ENCODE measurements at regions not wholly inside any gene's neighbourhood (a gene's known extent, or its start where the extent isn't known, plus 50 kb on each side); places are given as distances from the start of the nearest gene placed in this dataset.

DNA sequence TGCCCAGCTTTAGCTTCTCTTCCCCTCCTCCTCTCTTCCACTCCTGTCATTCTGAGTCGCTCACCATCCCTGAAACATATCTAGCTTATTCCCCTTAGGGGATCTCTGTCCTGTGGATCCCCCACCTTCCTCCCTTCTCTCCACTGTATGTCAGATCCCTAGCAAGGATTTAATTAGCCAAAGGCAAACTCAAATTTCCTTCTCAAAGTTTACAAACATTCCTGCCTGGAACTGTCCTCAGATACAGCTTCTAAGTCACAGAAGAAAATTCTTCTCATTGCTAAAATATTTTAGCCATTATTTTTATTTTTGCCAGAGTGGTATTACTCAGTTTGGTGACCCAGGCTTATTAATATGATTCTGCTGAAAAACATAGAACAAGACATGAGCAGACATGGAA lies 315.3 kb downstream of the CYP26B1 start:
- Histone ChIP-seq H3K79me2 (ENCODE audit: low read depth) (no peaks in the 10 kb centered on the region), H2AFZ (no peak overlapping the region), H3K27me3 (ENCODE audit: insufficient read depth, low read depth) (no peaks in the 10 kb centered on the region), H3K9me3 (ENCODE audit: insufficient read depth, low read depth) (no peaks in the 10 kb centered on the region), H3K4me1 (replicated peaks; ENCODE audit: insufficient read depth) (no peaks in the 10 kb centered on the region), H3K27ac (no peak overlapping the region), H4K20me1 (ENCODE audit: insufficient read depth) (no peaks in the 10 kb centered on the region), H3K9me2 (ENCODE audit: insufficient read depth) (no peaks in the 10 kb centered on the region), H3K4me2 (no peak overlapping the region), H3K4me3 (no peak overlapping the region), H3K36me3 (ENCODE audit: low read depth) (no peaks in the 10 kb centered on the region), H3F3A (ENCODE audit: insufficient read depth, low read depth) (no peaks in the 10 kb centered on the region)
- BruUV-seq (replicated peaks) = no TSS peak
- intact Hi-C loops (cut with micrococcal nuclease; ENCODE audit: unreplicated experiment) = no loop called here
- ChIA-PET CTCF (interaction anchor here (0.6 kb wide), 1 partner anchor 69 kb away, joined by 4 read pairs; no protein-coding TSS in a partner anchor), POLR2A (ENCODE audit: unreplicated experiment) (no interaction called here)
- DNase-seq = no peak
- no peak for TF ChIP-seq CTCF (conservative IDR thresholded peaks at IDR 0.05)
- TF ChIP-seq EZH2 (IDR thresholded peaks at IDR 0.05; ENCODE audit: low read depth) = no peak

- BruUV-seq (replicated peaks) = no TSS peak
- TF ChIP-seq CTCF (conservative IDR thresholded peaks at IDR 0.05) (no peak), EZH2 (IDR thresholded peaks at IDR 0.05; ENCODE audit: low read depth) (no peak)
- Histone ChIP-seq H4K20me1 (ENCODE audit: insufficient read depth) (no peaks in the 10 kb centered on the region), H3K4me3 (no peak overlapping the region), H3K4me1 (replicated peaks; ENCODE audit: insufficient read depth) (no peaks in the 10 kb centered on the region), H3K36me3 (ENCODE audit: low read depth) (no peaks in the 10 kb centered on the region), H2AFZ (no peak overlapping the region), H3K4me2 (no peak overlapping the region), H3F3A (ENCODE audit: insufficient read depth, low read depth) (no peaks in the 10 kb centered on the region), H3K27ac (no peak overlapping the region), H3K79me2 (ENCODE audit: low read depth) (no peaks in the 10 kb centered on the region), H3K9me3 (ENCODE audit: insufficient read depth, low read depth) (no peaks in the 10 kb centered on the region), H3K9me2 (ENCODE audit: insufficient read depth) (no peaks in the 10 kb centered on the region), H3K27me3 (ENCODE audit: insufficient read depth, low read depth) (no peaks in the 10 kb centered on the region)
- intact Hi-C loops (cut with micrococcal nuclease; ENCODE audit: unreplicated experiment) = no loop called here
- DNase-seq = peak in 1 of 2 experiments; percentile 44
- ChIA-PET CTCF (no interaction called here), POLR2A (ENCODE audit: unreplicated experiment) (no interaction called here)
Observed at GRCh38 chr2:71831193-71831577, 316.5 kb downstream of the CYP26B1 start.

- H3K27me3 ChIP-seq (ENCODE audit: insufficient read depth, low read depth) = no peaks in the 10 kb centered on the region
- ChIA-PET POLR2A (ENCODE audit: unreplicated experiment) (no interaction called here), CTCF (no interaction called here)
- H3K4me3 ChIP-seq = no peak overlapping the region
- H3K9me3 ChIP-seq (ENCODE audit: insufficient read depth, low read depth) = no peaks in the 10 kb centered on the region
- H3K4me2 ChIP-seq = no peak overlapping the region
- H3K27ac ChIP-seq = no peak overlapping the region
- no peaks in the 10 kb centered on the region for H3K4me1 ChIP-seq (replicated peaks; ENCODE audit: insufficient read depth)
- H3K79me2 ChIP-seq (ENCODE audit: low read depth) = no peaks in the 10 kb centered on the region
- intact Hi-C loops (cut with micrococcal nuclease; ENCODE audit: unreplicated experiment) = no loop called here
- H2AFZ ChIP-seq = no peak overlapping the region
- no peak for TF ChIP-seq CTCF (conservative IDR thresholded peaks at IDR 0.05)
- no peak for TF ChIP-seq EZH2 (IDR thresholded peaks at IDR 0.05; ENCODE audit: low read depth)
- DNase-seq = no peak
- no peaks in the 10 kb centered on the region for H4K20me1 ChIP-seq (ENCODE audit: insufficient read depth)
- H3K9me2 ChIP-seq (ENCODE audit: insufficient read depth) = no peaks in the 10 kb centered on the region
- no peaks in the 10 kb centered on the region for H3F3A ChIP-seq (ENCODE audit: insufficient read depth, low read depth)
- no peaks in the 10 kb centered on the region for H3K36me3 ChIP-seq (ENCODE audit: low read depth)
- no TSS peak for BruUV-seq (replicated peaks)
Observed at GRCh38 chr2:71830497-71831192, 317.0 kb downstream of the CYP26B1 start.

All from PC-9 (cell line).